ENCODE measurements at regions not wholly inside any gene's neighbourhood (a gene's known extent, or its start where the extent isn't known, plus 50 kb on each side); places are given as distances from the start of the nearest gene placed in this dataset.
A peak's percentile ranks its signal among the peaks of the same experiment; 100 is the strongest.

- intact Hi-C loops (cut with DNase I): no loop called here
- TF ChIP-seq CTCF (IDR thresholded peaks at IDR 0.05): no peak
These were observed 466.6 kb downstream of the GALR1 start for GRCh38 chr18:77716282-77716681.

GRCh38 chr18:77733292-77733903 lies 483.8 kb downstream of the GALR1 start:
- Histone ChIP-seq H3K9me3 (no peaks in the 10 kb centered on the region), H3K27me3 (peaks cover 0 to 11% of the 10 kb centered on the region in 2 donors), H3K27ac (no peak overlapping the region), H3K4me3 (no peak overlapping the region), H3K4me1 (no peaks in the 10 kb centered on the region), H3K36me3 (no peaks in the 10 kb centered on the region)
- no peak for TF ChIP-seq CTCF (IDR thresholded peaks at IDR 0.05)
- intact Hi-C loops (cut with DNase I): no loop called here
- ATAC-seq: no peak
- no peak for DNase-seq

More at GRCh38 chr18:77716282-77716681, 466.6 kb downstream of the GALR1 start:
- Histone ChIP-seq H3K36me3 (no peaks in the 10 kb centered on the region), H3K27ac (no peak overlapping the region), H3K27me3 (no peaks in the 10 kb centered on the region), H3K4me1 (no peaks in the 10 kb centered on the region), H3K4me3 (no peak overlapping the region), H3K9me3 (no peaks in the 10 kb centered on the region)
- ATAC-seq (no peak), DNase-seq (no peak)

GRCh38 chr18:77736842-77737241 lies 487.2 kb downstream of the GALR1 start:
- no peak overlapping the region for H3K4me3 ChIP-seq
- TF ChIP-seq CTCF (IDR thresholded peaks at IDR 0.05): no peak
- no peak for DNase-seq

GRCh38 chr18:77737405-77737804 lies 487.8 kb downstream of the GALR1 start:
- peaks cover 0 to 5% of the 10 kb centered on the region in 2 donors for H3K27me3 ChIP-seq
- H3K36me3 ChIP-seq: no peaks in the 10 kb centered on the region
- no peaks in the 10 kb centered on the region for H3K9me3 ChIP-seq
- no peak for ATAC-seq
- no peak for TF ChIP-seq CTCF (IDR thresholded peaks at IDR 0.05)
- DNase-seq: no peak
- no peak overlapping the region for H3K4me3 ChIP-seq
- intact Hi-C loops (cut with DNase I): no loop called here
- no peaks in the 10 kb centered on the region for H3K4me1 ChIP-seq
- H3K27ac ChIP-seq: no peak overlapping the region

More at GRCh38 chr18:77736842-77737241, 487.2 kb downstream of the GALR1 start:
- intact Hi-C loops (cut with DNase I): no loop called here
- Histone ChIP-seq H3K27ac (no peak overlapping the region), H3K27me3 (peaks cover 0 to 5% of the 10 kb centered on the region in 2 donors), H3K36me3 (no peaks in the 10 kb centered on the region), H3K4me1 (no peaks in the 10 kb centered on the region), H3K9me3 (no peaks in the 10 kb centered on the region)
- ATAC-seq: no peak

- H3K4me3 ChIP-seq: no peak overlapping the region
- DNase-seq: peak in 1 of 4 donors; percentile 10
- H3K36me3 ChIP-seq: no peaks in the 10 kb centered on the region
- peak; percentile 42 to 46 for TF ChIP-seq CTCF (IDR thresholded peaks at IDR 0.05)
- H3K27ac ChIP-seq: no peak overlapping the region
- intact Hi-C loops (cut with DNase I): no loop called here
- no peaks in the 10 kb centered on the region for H3K9me3 ChIP-seq
- H3K4me1 ChIP-seq: no peaks in the 10 kb centered on the region
- peaks cover 0 to 8% of the 10 kb centered on the region in 2 donors for H3K27me3 ChIP-seq
- ATAC-seq: peak; percentile 23
These were observed 499.4 kb downstream of the GALR1 start for GRCh38 chr18:77749089-77749488.

Data from left lung (tissue), 4 donors.